H54 (cell line): ENCODE measurements at regions not wholly inside any gene's neighbourhood (a gene's known extent, or its start where the extent isn't known, plus 50 kb on each side); places are given as distances from the start of the nearest gene placed in this dataset.

Source experiments
- DNase-seq: peaks from one replicate; pipeline ENCODE4 v3.0.0; 2011; ENCODE audit warnings: low spot score, mixed read lengths; ENCODE audit not compliant: insufficient read length
- FAIRE-seq: peaks from 3 replicates; lab custom pipeline; 2011; peaks lifted over from hg19 to GRCh38; lab: Jason Lieb, UNC
- POLR2A ChIP-seq: IDR thresholded peaks from 2 replicates; pipeline ENCODE4 v1.6.1; 2011; ENCODE audit warnings: low read depth, mild to moderate bottlenecking, low read length

DNA sequence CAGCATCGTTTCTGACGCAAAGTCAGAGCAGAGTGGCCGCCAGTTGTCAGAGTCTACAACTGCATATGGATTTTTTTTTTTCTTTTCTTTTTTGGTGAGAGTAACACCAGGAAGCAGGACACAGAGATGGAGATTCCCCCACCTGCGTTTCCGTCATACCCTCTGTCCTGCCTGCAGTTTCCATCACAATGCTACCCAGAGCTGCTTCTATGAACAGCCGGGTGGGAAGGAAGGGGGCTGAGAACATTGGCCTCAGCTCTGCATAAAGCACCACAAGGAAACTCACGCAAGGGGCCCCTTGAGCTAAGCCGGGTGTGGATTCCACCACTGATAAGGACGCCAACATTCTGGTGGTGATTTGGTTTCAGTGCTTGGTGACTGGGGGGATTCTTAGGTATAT is 183.5 kb upstream of the AFDN start:
- no peak for TF ChIP-seq POLR2A
- DNase-seq (no peak), FAIRE-seq (no peak)

DNA sequence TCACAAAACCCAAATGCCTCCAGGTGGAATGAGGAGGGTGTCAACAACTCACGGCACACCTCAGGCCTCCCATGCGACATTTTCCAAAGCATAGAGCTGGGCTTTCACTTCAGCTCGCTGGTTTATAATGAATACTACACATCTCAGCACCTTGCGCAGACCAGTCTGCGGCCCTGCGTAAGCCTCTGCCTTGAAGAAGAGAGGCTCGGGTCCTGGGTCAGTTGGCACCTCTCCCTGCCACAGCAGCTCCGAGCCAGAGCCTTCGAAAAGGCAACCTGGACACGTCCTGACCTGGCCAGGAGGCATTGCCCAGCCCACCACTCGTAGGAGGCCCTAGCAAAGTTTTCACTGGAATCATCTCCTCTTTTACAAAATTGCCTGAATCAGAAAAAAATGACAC is 183.0 kb upstream of the AFDN start:
- DNase-seq (no peak), FAIRE-seq (no peak)
- TF ChIP-seq POLR2A = no peak

DNA sequence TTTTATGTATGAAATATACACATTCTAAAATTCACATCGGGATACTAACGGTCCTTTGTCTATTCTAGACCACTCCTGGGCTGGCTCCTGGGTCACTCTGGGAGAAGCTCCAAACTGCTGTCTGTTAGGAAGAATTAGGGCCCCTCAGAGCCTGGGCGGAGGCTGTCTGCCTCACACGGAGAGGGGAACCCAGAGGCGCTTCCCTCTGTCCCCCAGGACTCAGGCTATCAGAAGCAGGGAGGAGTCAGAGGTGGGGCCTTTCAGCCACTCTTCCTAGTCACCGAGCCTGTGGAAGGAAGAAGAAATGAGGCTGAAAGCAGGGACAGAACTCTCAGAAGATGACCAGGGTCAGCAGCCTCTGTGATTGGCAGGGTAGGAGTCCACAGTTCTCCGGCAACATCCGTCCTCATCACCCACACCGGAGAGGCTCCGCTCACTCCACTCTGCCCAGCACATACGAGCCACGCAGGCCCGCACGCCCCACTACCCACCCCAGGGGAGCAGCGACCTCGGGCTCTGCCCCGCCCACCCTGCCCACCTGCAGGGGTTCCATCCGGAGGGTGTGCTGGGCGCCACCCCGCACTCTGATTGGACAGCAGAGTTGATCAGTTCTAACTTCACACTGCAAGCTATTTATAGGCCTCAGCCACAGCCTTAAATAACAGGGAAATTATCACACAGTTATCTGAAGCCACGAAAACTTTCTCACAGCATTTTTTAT is 182.1 kb upstream of the AFDN start:
- no peak for FAIRE-seq
- no peak for TF ChIP-seq POLR2A
- DNase-seq = no peak

DNA sequence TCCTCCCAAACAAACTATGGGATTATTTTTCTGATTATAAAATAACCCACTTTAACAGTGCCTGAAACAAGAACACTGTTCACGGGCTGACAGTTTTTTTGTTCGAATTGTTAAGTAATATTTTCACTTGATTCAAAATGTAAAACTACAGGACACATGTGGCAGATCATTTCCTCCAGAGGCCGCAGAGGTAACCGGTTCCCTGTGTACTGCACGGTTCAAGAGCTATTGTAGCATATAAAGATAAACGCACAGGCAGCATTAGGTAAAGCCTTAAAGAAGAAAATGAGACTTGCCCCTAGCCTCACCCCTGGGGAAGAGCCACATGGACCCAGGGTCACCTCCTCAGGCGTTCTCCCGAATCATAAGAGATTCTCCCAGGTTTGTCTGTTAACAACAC is 181.3 kb upstream of the AFDN start:
- no peak for TF ChIP-seq POLR2A
- DNase-seq = no peak
- no peak for FAIRE-seq

DNA sequence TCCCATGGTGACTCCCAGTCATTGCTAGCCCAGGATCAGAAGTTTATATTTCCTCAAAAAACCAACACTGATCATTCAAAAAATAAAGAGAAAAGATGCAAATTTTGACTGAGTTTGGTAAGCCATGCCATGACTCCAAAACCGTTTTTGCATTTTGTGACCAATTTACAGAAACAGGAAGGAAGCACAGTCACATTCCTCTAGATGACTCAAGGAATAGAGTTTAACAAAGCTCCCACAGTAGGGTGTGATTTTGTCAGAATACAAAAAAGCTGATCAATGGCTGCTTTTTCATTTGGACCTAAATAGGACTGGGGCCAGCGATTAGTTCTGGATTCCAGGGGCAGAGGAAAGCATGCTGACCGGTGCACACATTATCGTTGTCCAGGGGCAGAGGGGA is 179.4 kb upstream of the AFDN start:
- no peak for DNase-seq
- no peak for TF ChIP-seq POLR2A
- no peak for FAIRE-seq

DNA sequence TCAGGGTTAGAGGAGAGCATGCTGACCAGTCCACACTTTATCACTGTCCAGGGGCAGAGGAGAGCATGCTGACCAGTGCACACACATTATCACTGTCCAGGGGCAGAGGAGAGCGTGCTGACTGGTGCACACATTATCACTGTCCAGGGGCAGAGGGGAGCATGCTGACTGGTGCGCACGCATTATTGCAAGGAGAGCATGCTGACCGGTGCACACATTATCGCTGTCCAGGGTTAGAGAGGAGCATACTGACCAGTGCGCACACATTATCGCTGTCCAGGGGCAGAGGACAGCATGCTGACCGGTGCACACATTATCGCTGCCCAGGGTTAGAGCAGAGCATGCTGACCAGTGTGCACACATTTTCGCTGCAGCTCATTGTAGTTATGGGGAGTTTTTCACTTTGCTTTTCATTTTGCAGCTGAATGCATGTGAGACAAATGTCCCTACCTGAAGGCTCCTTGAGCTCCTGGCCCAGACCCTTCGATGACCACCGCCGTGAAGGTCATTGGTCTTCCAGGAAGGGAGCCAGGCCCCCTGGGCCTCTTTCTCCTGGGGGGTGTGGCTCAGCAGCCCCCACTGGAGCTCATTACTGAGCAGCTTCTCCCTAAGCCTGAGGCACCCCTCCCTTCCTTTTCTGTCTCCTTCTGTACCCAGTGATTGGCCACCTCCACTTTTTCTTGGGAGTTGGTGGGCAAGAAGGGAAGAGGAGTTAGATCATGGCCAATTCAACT is 178.8 kb upstream of the AFDN start:
- FAIRE-seq (no peak), DNase-seq (no peak)
- no peak for TF ChIP-seq POLR2A

DNA sequence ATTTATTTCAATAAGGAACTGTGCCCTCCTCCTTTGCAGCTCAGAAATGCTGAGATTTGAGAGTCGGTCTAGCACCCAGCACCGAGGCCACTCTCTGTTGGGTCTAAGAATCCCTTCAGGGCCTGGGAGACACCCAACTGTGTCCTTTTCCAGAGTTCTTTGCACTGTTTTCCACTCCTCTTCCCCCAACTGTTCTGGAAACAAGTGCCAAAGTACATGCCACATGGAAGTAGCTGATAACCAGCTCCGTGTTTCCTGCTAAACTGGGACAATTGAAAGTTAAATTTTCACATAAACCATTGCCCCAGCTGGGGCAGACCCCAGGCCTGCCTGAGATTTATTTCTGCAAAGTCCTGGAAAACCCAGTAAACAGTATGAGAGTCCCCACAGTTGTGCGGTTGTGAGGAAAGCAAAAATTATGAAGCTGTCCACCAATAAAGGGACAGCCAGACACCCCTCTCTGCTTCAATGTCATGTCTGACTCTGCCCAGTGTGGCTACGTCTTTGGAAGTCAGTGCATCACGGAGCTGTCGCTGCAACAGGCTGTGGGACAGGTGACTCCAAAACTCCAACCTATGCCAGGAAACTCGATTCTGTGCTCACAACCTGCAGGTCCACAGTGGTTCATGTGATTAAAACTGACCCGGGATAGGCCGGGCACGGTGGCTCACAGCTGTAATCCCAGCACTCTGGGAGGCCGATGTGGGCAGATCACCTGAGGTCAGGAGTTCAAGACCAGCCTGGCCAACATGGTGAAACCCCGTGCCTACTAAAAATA is 178.0 kb upstream of the AFDN start:
- FAIRE-seq (no peak), DNase-seq (no peak)
- TF ChIP-seq POLR2A = no peak

DNA sequence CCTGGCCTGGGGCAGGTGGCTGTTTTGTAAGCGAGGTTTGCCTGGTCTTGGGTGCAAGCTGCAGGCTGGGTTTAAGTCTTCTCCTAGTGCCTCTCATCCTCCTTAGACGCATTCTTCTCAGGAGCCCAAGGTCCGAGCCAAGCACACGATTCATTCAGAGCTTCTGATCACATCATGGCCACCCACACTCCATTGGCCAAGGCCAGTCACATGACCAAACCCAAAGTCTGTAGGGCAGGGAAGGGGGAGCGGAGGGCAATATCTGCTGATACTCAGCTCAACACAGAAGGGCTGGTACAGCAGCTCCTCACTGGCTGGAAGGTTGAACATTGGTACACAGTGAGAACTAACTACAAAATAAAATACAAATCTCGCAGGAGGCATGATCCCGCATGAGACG is 177.2 kb upstream of the AFDN start:
- FAIRE-seq = no peak
- no peak for DNase-seq
- TF ChIP-seq POLR2A = no peak

DNA sequence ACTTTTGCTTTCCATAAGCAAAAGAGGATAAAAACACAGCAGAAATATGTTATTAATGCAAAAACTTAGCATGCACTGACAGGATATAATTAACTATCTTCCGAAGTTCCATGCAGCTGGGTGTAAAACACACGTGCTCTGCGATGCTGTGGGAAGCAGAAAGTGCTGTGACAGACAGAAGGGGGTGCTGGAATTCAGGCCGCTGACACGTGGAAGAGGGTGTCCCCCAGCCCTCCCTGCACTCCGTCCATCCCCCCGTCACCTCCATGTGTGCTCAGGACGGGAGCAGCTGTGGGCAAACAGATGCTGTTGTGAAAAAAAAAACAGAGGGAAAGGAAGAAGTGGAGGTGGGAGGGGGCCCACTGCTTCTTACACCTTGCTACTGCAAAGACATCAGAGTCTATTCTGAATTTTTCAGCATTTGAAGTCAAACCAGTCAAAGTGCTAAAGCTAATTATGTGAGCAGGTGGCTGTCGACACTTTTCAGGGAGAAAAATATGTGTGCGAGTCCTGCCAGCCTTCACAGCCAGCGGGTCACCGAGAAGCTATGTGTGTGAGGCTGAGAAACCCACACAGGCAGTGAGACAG is 175.9 kb upstream of the AFDN start:
- no peak for FAIRE-seq

DNA sequence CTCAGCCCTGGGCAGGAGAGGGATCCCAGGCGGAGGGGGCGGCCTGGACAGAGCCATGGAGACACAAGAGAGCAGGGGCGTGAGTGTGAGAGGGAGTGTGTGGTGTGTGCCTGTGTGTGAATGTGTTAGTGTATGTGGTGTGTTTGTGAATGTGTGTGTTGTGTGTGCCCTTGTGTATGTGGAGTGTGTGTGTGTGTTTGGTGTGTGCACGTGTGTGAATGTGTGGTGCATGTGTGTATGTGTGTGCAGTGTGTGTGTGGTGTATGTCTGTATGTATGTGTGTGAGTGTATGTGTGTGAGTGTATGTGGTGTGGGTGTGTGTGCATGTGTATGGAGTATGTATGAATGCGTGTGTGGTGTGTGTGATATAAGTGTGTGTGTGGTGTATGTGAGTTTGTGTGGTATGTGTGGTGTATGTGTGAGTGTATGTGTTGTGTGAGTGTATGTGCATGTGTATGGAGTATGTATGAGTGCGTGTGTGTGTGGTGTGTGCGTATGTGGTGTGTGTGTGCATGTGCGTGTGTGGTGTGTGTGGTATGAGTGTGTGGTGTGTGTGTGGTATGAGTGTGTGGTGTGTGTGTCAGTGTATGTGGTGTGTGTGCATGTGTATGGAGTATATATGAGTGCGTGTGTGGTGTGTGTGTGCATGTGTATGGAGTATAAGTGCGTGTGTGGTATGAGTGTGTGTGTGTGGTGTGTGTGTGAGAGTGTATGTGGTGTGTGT is 175.2 kb upstream of the AFDN start:
- no peak for FAIRE-seq
- DNase-seq = no peak

More for the DNA sequence above, 175.9 kb upstream of the AFDN start:
- TF ChIP-seq POLR2A = no peak
- DNase-seq = no peak

DNA sequence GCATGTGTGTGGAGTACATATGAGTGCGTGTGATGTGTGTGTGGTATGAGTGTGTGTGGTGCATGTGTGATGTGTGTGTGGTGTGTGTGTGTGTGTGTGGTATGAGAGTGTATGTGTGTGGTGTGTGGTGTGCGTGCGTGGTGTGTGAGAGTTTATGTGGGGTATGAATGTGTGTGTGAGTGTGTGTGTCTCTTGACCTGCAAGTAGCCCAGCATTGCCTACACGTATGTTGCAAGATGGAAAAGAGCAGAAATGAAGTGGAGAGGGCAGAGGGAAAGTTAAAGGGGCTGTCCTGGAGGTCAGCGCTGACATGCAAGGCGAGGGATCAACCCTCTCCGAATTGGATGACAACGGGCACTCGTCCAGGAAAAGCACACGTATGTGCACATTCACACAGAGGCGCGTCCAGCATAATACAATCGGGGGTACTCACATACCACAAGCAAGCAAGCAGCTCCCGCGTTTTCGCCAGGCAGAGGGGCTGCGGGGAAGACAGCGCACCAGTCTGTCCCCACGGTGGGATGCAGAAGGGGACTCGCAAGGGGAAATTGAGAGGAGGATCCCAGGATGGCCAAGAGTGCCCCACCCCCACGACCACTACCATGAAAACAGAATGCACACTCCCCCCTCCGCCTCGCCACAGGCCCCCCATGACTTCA is 174.5 kb upstream of the AFDN start:
- no peak for FAIRE-seq
- DNase-seq = no peak
- no peak for TF ChIP-seq POLR2A

More for the DNA sequence above, 175.2 kb upstream of the AFDN start:
- no peak for TF ChIP-seq POLR2A

DNA sequence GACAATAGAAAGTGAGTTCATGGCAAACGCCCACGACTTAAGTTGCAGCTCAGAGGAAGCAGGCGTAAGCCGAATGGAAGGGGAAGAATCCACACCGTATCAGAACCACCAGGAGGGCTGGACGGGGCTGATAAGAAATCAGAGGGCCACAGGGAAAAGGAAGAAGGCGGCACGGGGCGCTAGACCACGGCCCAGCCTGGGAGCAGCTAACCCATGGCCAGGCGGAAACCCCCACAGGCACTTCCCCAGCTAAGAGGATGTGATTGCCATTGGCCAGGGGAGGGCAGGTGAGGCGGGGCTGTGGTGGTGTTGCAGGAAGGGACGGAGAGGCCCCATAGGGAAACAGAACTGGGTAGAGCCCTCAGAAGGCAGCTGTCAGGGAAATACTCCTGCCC is 174.0 kb upstream of the AFDN start:
- FAIRE-seq (no peak), DNase-seq (no peak)

DNA sequence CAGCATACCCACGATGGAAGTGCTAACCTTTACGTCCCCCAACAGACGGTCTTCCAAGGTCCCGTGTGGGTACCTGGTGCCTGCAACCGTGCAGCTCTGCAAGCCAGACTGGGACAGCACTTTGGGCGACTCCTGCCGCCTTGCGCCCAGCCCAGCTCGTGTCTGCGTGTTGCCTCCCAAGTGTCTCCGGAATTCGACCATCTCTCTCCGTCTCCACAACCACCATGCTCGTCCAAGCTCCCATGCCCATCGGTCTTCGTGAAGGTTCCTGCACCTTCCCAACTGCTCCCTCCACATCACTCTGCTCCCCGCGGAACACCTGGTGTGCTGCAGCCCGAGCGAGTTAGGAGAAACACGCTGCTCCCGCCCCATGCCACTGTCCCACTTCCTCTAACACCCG is 173.2 kb upstream of the AFDN start:
- DNase-seq (no peak), FAIRE-seq (no peak)
- TF ChIP-seq POLR2A = no peak

More for the DNA sequence above, 174.0 kb upstream of the AFDN start:
- TF ChIP-seq POLR2A = no peak

DNA sequence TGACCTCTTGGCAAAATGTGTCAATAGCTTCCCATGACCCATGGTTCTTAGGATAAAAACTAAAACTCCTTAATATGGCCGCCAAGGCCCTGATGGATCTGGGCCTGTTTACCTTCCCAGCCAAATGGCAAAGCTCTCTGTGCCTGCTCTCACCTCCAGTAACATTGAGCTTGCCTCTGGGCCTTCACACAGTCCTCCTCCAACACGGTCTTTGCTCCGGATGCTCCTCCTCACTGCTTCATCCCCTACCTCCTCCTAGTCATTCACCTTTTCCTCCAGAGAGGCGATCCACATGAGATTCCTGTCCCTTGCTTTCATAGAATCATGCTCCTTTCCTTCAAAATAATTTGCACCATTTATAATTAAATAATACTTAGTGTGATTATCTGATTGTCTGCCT is 172.3 kb upstream of the AFDN start:
- FAIRE-seq (no peak), DNase-seq (no peak)
- no peak for TF ChIP-seq POLR2A
